Nephron (organoid): ENCODE measurements at regions not wholly inside any gene's neighbourhood (a gene's known extent, or its start where the extent isn't known, plus 50 kb on each side); places are given as distances from the start of the nearest gene placed in this dataset.

Experiments used
- H3K27ac Mint-ChIP-seq, 3 experiments: 2 replicates each; pipeline ENCODE4 v1.8.0; 2020; ENCODE audit warnings: mixed read lengths in 3 of 3, mild to moderate bottlenecking in 2 of 3, moderate library complexity in 1 of 3
- H3K27me3 Mint-ChIP-seq: 2 replicates; pipeline ENCODE4 v1.8.0; 2021; ENCODE audit warnings: low read depth, mild to moderate bottlenecking, moderate library complexity, mixed read lengths
- H3K36me3 Mint-ChIP-seq: 2 replicates; pipeline ENCODE4 v1.8.0; 2020; ENCODE audit warnings: low read depth, mixed read lengths
- H3K4me1 Mint-ChIP-seq: 2 replicates; pipeline ENCODE4 v1.8.0; 2020; ENCODE audit warnings: mixed read lengths
- H3K4me3 Mint-ChIP-seq, 3 experiments: 2 replicates each; pipeline ENCODE4 v1.8.0; 2020; ENCODE audit warnings: mild to moderate bottlenecking in 3 of 3, mixed read lengths in 3 of 3, moderate library complexity in 2 of 3
- H3K9me3 Mint-ChIP-seq: 2 replicates; pipeline ENCODE4 v1.8.0; 2020; ENCODE audit warnings: mixed read lengths
- CTCF ChIP-seq, 3 experiments: fragments of 200-600 bp; sonication (generic); IDR thresholded peaks; one replicate each; pipeline ENCODE4 v1.5.0; 2021; ENCODE audit warnings: antibody characterized with exemption in 3 of 3; ENCODE audit not compliant: unreplicated experiment in 3 of 3

- H3K27me3 Mint-ChIP-seq, result no peaks in the 10 kb centered on the region
- H3K4me3 Mint-ChIP-seq, result peak overlapping the region in 1 of 3 experiments; percentile 40
- peak overlapping the region; percentile 82 to 89 (median 83) for H3K27ac Mint-ChIP-seq
- TF ChIP-seq CTCF (IDR thresholded peaks at IDR 0.05; ENCODE audit: unreplicated experiment in 3 of 3), result no peak
- peaks cover 21% of the 10 kb centered on the region for H3K9me3 Mint-ChIP-seq
- H3K4me1 Mint-ChIP-seq, result peaks cover 18% of the 10 kb centered on the region
- H3K36me3 Mint-ChIP-seq, result no peaks in the 10 kb centered on the region
These were observed 133.6 kb upstream of the XPO1 start for GRCh38 chr2:61671561-61672315.

- Mint-ChIP-seq H3K9me3 (peaks cover 16% of the 10 kb centered on the region), H3K4me3 (peak overlapping the region in 2 of 3 experiments; percentile 3), H3K27me3 (no peaks in the 10 kb centered on the region), H3K4me1 (peaks cover 18% of the 10 kb centered on the region), H3K27ac (peak overlapping the region; percentile 82 to 89 (median 83)), H3K36me3 (no peaks in the 10 kb centered on the region)
- TF ChIP-seq CTCF (IDR thresholded peaks at IDR 0.05; ENCODE audit: unreplicated experiment in 3 of 3), result no peak
These were observed 132.7 kb upstream of the XPO1 start for GRCh38 chr2:61670591-61671501.

- no peaks in the 10 kb centered on the region for H3K9me3 Mint-ChIP-seq
- no peak overlapping the region for H3K4me3 Mint-ChIP-seq
- no peak overlapping the region for H3K27ac Mint-ChIP-seq
- no peaks in the 10 kb centered on the region for H3K4me1 Mint-ChIP-seq
- no peak for TF ChIP-seq CTCF (IDR thresholded peaks at IDR 0.05; ENCODE audit: unreplicated experiment in 3 of 3)
- H3K27me3 Mint-ChIP-seq, result no peaks in the 10 kb centered on the region
- no peaks in the 10 kb centered on the region for H3K36me3 Mint-ChIP-seq
These were observed 126.0 kb upstream of the XPO1 start for GRCh38 chr2:61664190-61664589.

- no peaks in the 10 kb centered on the region for H3K27me3 Mint-ChIP-seq
These were observed 124.8 kb upstream of the XPO1 start for GRCh38 chr2:61662990-61663389.

More at GRCh38 chr2:61662990-61663389, 124.8 kb upstream of the XPO1 start:
- no peaks in the 10 kb centered on the region for H3K9me3 Mint-ChIP-seq
- H3K27ac Mint-ChIP-seq, result no peak overlapping the region
- TF ChIP-seq CTCF (IDR thresholded peaks at IDR 0.05; ENCODE audit: unreplicated experiment in 3 of 3), result no peak
- H3K4me1 Mint-ChIP-seq, result no peaks in the 10 kb centered on the region
- no peak overlapping the region for H3K4me3 Mint-ChIP-seq
- H3K36me3 Mint-ChIP-seq, result no peaks in the 10 kb centered on the region
